H54 (cell line): ENCODE measurements at regions not wholly inside any gene's neighbourhood (a gene's known extent, or its start where the extent isn't known, plus 50 kb on each side); places are given as distances from the start of the nearest gene placed in this dataset.

Experiments used
- DNase-seq: peaks from one replicate; pipeline ENCODE4 v3.0.0; 2011; ENCODE audit warnings: low spot score, mixed read lengths; ENCODE audit not compliant: insufficient read length
- FAIRE-seq: peaks from 3 replicates; lab custom pipeline; 2011; peaks lifted over from hg19 to GRCh38; lab: Jason Lieb, UNC
- POLR2A ChIP-seq: IDR thresholded peaks from 2 replicates; pipeline ENCODE4 v1.6.1; 2011; ENCODE audit warnings: low read depth, mild to moderate bottlenecking, low read length

- no peak for TF ChIP-seq POLR2A
- no peak for DNase-seq
- no peak for FAIRE-seq
Observed at GRCh38 chr18:10190564-10190963, 263.9 kb upstream of the APCDD1 start.

- DNase-seq (no peak), FAIRE-seq (no peak)
- TF ChIP-seq POLR2A, result no peak
Observed at GRCh38 chr18:10193444-10193843, 261.0 kb upstream of the APCDD1 start.

- DNase-seq (no peak), FAIRE-seq (no peak)
- no peak for TF ChIP-seq POLR2A
Observed at GRCh38 chr18:10194592-10194991, 259.8 kb upstream of the APCDD1 start.

GRCh38 chr18:10195529-10195928 lies 258.9 kb upstream of the APCDD1 start:
- FAIRE-seq (no peak), DNase-seq (no peak)
- TF ChIP-seq POLR2A, result no peak

- TF ChIP-seq POLR2A, result no peak
- FAIRE-seq, result no peak
Observed at GRCh38 chr18:10197097-10197496, 257.3 kb upstream of the APCDD1 start.

GRCh38 chr18:10201226-10201625 lies 253.2 kb upstream of the APCDD1 start:
- no peak for FAIRE-seq
- no peak for DNase-seq
- TF ChIP-seq POLR2A, result no peak

More at GRCh38 chr18:10197097-10197496, 257.3 kb upstream of the APCDD1 start:
- DNase-seq, result no peak

GRCh38 chr18:10201659-10202058 lies 252.8 kb upstream of the APCDD1 start:
- TF ChIP-seq POLR2A, result no peak
- no peak for FAIRE-seq
- no peak for DNase-seq

- TF ChIP-seq POLR2A, result no peak
- FAIRE-seq, result no peak
- DNase-seq, result no peak
Observed at GRCh38 chr18:10202845-10203321, 251.6 kb upstream of the APCDD1 start.

GRCh38 chr18:10205151-10205550 lies 249.3 kb upstream of the APCDD1 start:
- no peak for TF ChIP-seq POLR2A
- DNase-seq, result no peak
- FAIRE-seq, result no peak

GRCh38 chr18:10207682-10208345 lies 246.6 kb upstream of the APCDD1 start:
- TF ChIP-seq POLR2A, result no peak
- DNase-seq, result no peak
- FAIRE-seq, result no peak

- DNase-seq (no peak), FAIRE-seq (no peak)
- TF ChIP-seq POLR2A, result no peak
Observed at GRCh38 chr18:10209302-10209701, 245.1 kb upstream of the APCDD1 start.

- TF ChIP-seq POLR2A, result no peak
- FAIRE-seq (no peak), DNase-seq (no peak)
Observed at GRCh38 chr18:10210057-10210633, 244.3 kb upstream of the APCDD1 start.

GRCh38 chr18:10213526-10213925 lies 240.9 kb upstream of the APCDD1 start:
- DNase-seq (no peak), FAIRE-seq (no peak)
- TF ChIP-seq POLR2A, result no peak

- DNase-seq (no peak), FAIRE-seq (no peak)
- no peak for TF ChIP-seq POLR2A
Observed at GRCh38 chr18:10215446-10215845, 239.0 kb upstream of the APCDD1 start.

- DNase-seq (no peak), FAIRE-seq (no peak)
- TF ChIP-seq POLR2A, result no peak
Observed at GRCh38 chr18:10216791-10217190, 237.6 kb upstream of the APCDD1 start.

GRCh38 chr18:10217211-10217610 lies 237.2 kb upstream of the APCDD1 start:
- FAIRE-seq (no peak), DNase-seq (no peak)
- TF ChIP-seq POLR2A, result no peak
